ENCODE measurements at regions not wholly inside any gene's neighbourhood (a gene's known extent, or its start where the extent isn't known, plus 50 kb on each side); places are given as distances from the start of the nearest gene placed in this dataset.
"Not testable (repeated sequence)": the region's sequence is repeated elsewhere in the genome, so short reads cannot be mapped to it uniquely, and the experiment has no call there.

DNA sequence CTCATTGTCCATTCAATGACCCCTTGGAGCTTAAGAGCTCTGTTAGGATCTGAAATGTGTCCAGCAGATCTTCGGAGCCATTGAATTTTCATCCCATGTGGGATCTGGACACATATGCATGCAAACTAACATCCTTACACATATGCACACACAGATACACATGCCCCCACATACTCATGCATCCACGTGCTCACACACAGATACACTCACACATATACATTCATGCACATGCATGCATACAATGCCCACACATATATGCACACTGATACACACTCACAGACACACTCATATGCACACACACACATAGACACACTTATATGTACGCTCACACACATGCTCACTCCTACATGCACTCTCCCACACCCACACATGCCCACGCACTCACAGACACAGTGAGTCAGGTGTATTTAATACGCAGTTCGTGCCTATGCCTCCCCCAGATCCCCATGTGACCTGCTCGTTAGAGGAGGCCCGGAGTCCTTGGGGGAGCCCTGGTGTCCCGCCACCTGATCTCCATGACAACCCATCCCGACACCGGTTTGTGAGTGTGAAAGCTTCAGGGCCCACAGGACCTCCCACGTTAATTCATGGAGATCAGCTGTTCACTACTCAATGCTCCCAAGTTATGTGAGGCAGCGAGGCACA lies 121.9 kb upstream of the SULF2 start:
- no peak overlapping the region for H3K4me3 ChIP-seq (ENCODE audit: low read depth, low read length)
- DNase-seq (ENCODE audit: low read depth) = no peak
- no peak for TF ChIP-seq CTCF (IDR thresholded peaks at IDR 0.05; ENCODE audit: insufficient read depth, low read length, poor library complexity, severe bottlenecking)
- peaks cover 22% of the 10 kb centered on the region for H3K27me3 ChIP-seq (ENCODE audit: control insufficient read depth, insufficient read depth, low read length)
- H3K36me3 ChIP-seq (ENCODE audit: control insufficient read depth, insufficient read depth, low read length) = no peaks in the 10 kb centered on the region

DNA sequence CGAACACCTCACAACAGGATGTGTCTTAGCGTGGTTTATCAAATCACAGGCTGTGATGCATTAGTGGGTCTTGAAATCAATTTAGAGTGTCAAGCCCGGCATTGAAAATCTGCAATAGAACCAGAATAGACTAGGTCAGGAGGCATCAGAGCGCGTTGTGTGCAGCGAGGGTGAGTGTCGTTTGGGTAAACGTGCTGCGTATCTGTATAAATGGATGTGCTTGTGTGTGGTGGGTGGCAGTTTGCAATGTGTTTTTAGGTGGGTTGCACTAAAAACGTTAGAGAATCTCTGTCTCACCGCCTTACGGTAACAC lies 121.0 kb upstream of the SULF2 start:
- DNase-seq (ENCODE audit: low read depth) = no peak
- Histone ChIP-seq H3K27me3 (ENCODE audit: control insufficient read depth, insufficient read depth, low read length) (peaks cover 22% of the 10 kb centered on the region), H3K4me3 (ENCODE audit: low read depth, low read length) (no peak overlapping the region), H3K36me3 (ENCODE audit: control insufficient read depth, insufficient read depth, low read length) (no peaks in the 10 kb centered on the region)
- no peak for TF ChIP-seq CTCF (IDR thresholded peaks at IDR 0.05; ENCODE audit: insufficient read depth, low read length, poor library complexity, severe bottlenecking)

DNA sequence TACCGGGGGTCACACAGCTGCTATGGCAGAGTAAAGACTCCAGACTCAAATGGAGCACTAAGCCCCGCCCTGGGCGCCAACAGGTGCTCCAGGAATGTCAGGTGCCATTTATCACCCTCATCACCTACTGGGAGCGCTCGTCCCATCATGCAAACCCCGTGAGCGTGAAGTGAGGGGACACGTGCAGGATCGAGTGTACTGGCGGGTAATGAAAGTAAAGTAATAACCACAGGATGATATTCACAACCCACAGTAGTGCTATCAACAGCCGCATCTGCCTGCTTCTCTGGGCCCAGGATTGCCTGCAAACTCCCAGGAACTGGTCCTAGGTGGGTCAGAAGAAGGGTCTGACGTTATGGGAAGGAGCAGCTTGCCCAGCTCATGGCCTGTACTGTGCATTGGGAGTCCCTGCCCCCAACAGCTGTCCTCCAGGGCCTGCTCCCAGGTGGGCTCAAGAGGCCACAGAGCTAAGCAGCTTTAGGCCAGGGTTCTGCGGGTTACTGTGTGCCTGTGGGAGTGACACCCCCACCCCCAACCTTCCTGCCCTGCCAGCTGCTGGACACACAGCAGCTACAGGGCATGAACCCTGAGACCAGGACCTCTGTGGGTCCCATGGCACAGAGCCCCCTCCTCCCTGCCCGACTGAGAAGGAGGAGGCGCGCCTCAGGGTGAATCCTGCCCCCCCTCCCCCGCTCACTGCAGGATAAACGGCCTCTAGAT lies 120.5 kb upstream of the SULF2 start:
- Histone ChIP-seq H3K27me3 (ENCODE audit: control insufficient read depth, insufficient read depth, low read length) (peaks cover 22% of the 10 kb centered on the region), H3K4me3 (ENCODE audit: low read depth, low read length) (no peak overlapping the region), H3K36me3 (ENCODE audit: control insufficient read depth, insufficient read depth, low read length) (no peaks in the 10 kb centered on the region)
- no peak for DNase-seq (ENCODE audit: low read depth)
- no peak for TF ChIP-seq CTCF (IDR thresholded peaks at IDR 0.05; ENCODE audit: insufficient read depth, low read length, poor library complexity, severe bottlenecking)

DNA sequence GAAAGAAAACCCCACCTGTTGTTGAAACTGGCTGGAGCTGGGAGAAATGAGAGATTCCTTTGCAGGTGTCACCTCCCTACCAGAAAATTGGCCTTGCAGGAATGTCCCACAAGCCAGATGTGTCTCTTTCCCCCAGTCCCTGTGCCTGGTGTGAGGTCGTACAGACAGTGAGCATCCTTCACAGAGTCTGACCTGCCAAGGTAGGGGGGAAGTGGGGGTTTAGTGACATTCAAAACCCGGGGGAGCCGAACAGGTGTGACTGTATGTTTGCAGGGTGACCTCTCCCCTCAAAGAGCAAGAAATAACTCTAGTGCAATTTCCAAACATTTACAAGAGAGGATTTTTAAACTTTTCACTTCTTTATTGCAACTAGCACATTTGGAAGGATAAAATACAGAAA lies 117.7 kb upstream of the SULF2 start:
- not testable (repeated sequence) for H3K4me3 ChIP-seq (ENCODE audit: low read depth, low read length); H3K36me3 ChIP-seq (ENCODE audit: control insufficient read depth, insufficient read depth, low read length); DNase-seq (ENCODE audit: low read depth)
- H3K27me3 ChIP-seq (ENCODE audit: control insufficient read depth, insufficient read depth, low read length) = peaks cover 15% of the 10 kb centered on the region

DNA sequence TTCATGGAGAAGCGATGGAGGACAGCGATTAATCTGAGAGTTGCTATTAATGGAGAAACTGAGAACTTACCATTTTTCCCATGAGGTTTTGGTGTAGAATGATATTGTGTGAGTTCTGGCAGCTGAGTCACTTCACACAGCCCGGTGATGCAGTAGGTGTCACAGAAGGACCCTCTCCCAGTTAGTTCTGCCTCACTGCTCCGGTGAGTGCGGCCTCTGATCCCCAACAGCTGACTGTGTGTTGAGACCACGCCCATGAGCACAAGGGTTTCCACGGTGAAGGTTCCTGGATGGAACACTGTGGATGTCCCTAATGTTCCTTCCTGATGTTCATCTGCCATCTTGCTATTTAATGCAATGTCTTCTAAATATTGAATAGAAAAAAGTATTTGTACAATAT lies 114.0 kb upstream of the SULF2 start:
- H3K36me3 ChIP-seq (ENCODE audit: control insufficient read depth, insufficient read depth, low read length); H3K27me3 ChIP-seq (ENCODE audit: control insufficient read depth, insufficient read depth, low read length); H3K4me3 ChIP-seq (ENCODE audit: low read depth, low read length); DNase-seq (ENCODE audit: low read depth): not testable (repeated sequence)

- DNase-seq (ENCODE audit: low read depth) = no peak
- Histone ChIP-seq H3K36me3 (ENCODE audit: control insufficient read depth, insufficient read depth, low read length) (no peaks in the 10 kb centered on the region), H3K27me3 (ENCODE audit: control insufficient read depth, insufficient read depth, low read length) (no peaks in the 10 kb centered on the region), H3K4me3 (ENCODE audit: low read depth, low read length) (no peak overlapping the region)
- TF ChIP-seq CTCF (IDR thresholded peaks at IDR 0.05; ENCODE audit: insufficient read depth, low read length, poor library complexity, severe bottlenecking) = no peak
These were observed 112.2 kb upstream of the SULF2 start for GRCh38 chr20:47897461-47897860.

DNA sequence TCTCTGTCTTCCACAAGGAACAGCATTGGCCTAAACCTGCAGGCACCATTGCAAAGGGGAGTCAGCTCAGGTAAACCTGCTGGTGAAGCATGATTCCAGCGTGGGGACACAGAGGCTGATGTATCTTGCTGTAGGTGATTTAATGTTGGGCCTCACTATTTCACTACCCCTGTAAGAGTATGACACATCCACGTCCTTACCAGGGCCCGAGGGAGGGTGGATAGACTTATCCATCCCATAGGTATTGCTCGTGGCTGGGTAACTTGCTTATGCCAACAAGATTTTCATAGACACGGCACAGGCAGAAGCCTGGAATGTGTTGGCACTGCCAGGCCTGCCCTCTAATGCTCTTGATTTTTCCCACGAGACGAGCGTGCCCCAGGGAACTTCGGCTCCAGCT lies 107.4 kb upstream of the SULF2 start:
- not testable (repeated sequence) for H3K36me3 ChIP-seq (ENCODE audit: control insufficient read depth, insufficient read depth, low read length); H3K4me3 ChIP-seq (ENCODE audit: low read depth, low read length); H3K27me3 ChIP-seq (ENCODE audit: control insufficient read depth, insufficient read depth, low read length); DNase-seq (ENCODE audit: low read depth)

DNA sequence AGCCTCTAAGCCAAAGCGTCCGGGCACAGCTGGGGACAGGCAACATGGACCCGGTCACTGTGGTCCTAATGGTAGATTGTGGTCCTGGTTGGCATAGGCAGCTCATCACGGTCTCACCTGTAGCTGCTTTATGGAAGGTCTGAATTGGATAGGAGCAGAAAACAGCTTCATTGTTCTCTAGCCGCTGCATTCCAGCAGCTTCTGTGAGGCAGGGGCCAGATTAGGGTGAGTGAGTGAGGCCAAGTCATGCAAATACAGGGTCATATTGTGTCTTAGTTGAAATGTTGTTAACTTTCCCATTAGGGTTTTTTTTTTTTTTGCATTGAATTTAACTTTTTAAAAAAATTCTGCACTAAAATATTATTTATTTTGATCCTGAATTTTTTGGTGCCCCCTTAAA lies 105.4 kb upstream of the SULF2 start:
- H3K27me3 ChIP-seq (ENCODE audit: control insufficient read depth, insufficient read depth, low read length); H3K4me3 ChIP-seq (ENCODE audit: low read depth, low read length); H3K36me3 ChIP-seq (ENCODE audit: control insufficient read depth, insufficient read depth, low read length); DNase-seq (ENCODE audit: low read depth): not testable (repeated sequence)

- H3K36me3 ChIP-seq (ENCODE audit: control insufficient read depth, insufficient read depth, low read length); H3K4me3 ChIP-seq (ENCODE audit: low read depth, low read length); DNase-seq (ENCODE audit: low read depth); H3K27me3 ChIP-seq (ENCODE audit: control insufficient read depth, insufficient read depth, low read length): not testable (repeated sequence)
These were observed 104.5 kb upstream of the SULF2 start for GRCh38 chr20:47889751-47890150.
